Prostate gland (tissue), 2 donors: ENCODE measurements at regions not wholly inside any gene's neighbourhood (a gene's known extent, or its start where the extent isn't known, plus 50 kb on each side); places are given as distances from the start of the nearest gene placed in this dataset.

Experiments used
- POLR2A ChIP-seq: fragments of 450-650 bp; IDR thresholded peaks from one replicate; pipeline ENCODE4 v1.6.1; 2016; ENCODE audit warnings: antibody characterized with exemption, mild to moderate bottlenecking
- POLR2AphosphoS5 ChIP-seq: sonication (generic); formaldehyde crosslinking; IDR thresholded peaks from one replicate; pipeline ENCODE4 v1.6.1; 2017; ENCODE audit warnings: antibody characterized with exemption
- TF ChIP-seq, protein P1 (sequence below), 4 experiments: fragments of 200-600 bp in 2 of 4; fragments of 450-650 bp in 2 of 4; sonication (generic) in 2 of 4; IDR thresholded peaks; 1 replicate in 3 of 4; 2 replicates in 1 of 4; pipeline ENCODE4 v1.5.1; 2016 to 2019; ENCODE audit warnings: antibody characterized with exemption in 4 of 4, mild to moderate bottlenecking in 2 of 4, moderate library complexity in 2 of 4

GRCh38 chr7:84399661-84400060 is 205.1 kb upstream of the SEMA3A start:
- TF ChIP-seq POLR2A (no peak), POLR2AphosphoS5 (no peak)
- TF ChIP-seq, protein P1, sequence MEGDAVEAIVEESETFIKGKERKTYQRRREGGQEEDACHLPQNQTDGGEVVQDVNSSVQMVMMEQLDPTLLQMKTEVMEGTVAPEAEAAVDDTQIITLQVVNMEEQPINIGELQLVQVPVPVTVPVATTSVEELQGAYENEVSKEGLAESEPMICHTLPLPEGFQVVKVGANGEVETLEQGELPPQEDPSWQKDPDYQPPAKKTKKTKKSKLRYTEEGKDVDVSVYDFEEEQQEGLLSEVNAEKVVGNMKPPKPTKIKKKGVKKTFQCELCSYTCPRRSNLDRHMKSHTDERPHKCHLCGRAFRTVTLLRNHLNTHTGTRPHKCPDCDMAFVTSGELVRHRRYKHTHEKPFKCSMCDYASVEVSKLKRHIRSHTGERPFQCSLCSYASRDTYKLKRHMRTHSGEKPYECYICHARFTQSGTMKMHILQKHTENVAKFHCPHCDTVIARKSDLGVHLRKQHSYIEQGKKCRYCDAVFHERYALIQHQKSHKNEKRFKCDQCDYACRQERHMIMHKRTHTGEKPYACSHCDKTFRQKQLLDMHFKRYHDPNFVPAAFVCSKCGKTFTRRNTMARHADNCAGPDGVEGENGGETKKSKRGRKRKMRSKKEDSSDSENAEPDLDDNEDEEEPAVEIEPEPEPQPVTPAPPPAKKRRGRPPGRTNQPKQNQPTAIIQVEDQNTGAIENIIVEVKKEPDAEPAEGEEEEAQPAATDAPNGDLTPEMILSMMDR (IDR thresholded peaks at IDR 0.05) = no peak
